ENCODE measurements at regions not wholly inside any gene's neighbourhood (a gene's known extent, or its start where the extent isn't known, plus 50 kb on each side); places are given as distances from the start of the nearest gene placed in this dataset.

- TF ChIP-seq CTCF (IDR thresholded peaks at IDR 0.05; ENCODE audit: low read depth, low read length, poor library complexity, severe bottlenecking) (no peak), EZH2phosphoT487 (IDR thresholded peaks at IDR 0.05; ENCODE audit: borderline replicate concordance, low read length) (no peak)
Observed at GRCh38 chr14:106115401-106115800, 589.0 kb downstream of the TMEM121 start.

Data from DOHH2 (cell line).